ENCODE measurements at regions not wholly inside any gene's neighbourhood (a gene's known extent, or its start where the extent isn't known, plus 50 kb on each side); places are given as distances from the start of the nearest gene placed in this dataset.
"Not testable (repeated sequence)": the region's sequence is repeated elsewhere in the genome, so short reads cannot be mapped to it uniquely, and the experiment has no call there.

DNA sequence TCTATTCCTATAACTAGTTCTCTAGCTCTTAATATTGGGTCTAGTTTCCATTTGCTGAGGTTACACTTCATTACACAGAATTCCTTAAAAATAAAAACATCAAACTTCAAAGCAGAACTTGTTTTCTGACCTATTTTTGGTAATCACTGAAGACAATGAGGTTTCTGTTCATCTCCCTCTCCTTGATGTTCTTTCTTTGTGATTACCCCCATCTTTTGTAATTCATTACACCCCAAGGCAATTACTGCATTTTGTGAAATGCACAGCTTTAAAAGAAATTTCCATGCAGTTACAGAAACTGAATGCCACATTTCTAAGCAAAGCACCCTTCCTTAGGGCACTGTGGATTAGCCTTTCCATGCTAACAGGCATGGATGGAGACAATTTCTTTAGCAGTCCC, 363.2 kb upstream of the RND3 start:
- DNase-seq (ENCODE audit: low spot score): no peak

DNA sequence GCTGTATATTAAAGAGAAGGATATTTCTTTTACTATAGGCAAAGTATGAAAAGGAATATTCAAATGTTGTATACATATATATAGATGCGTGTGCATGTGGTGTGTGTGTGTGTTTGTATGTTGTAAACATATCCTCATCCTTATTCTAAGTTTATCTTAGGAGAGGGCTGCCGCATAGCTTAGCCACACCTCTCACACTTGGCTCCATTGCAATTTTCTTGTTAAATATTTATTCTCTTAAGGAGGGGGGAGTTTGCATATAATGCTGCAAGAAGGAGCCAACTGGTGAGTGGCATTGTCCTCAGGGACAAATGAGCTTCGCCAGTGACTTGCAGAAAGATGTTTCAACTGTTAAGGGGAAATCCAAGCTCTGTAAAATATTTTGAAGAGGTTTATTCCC, 360.1 kb upstream of the RND3 start:
- no peak for DNase-seq (ENCODE audit: low spot score)

DNA sequence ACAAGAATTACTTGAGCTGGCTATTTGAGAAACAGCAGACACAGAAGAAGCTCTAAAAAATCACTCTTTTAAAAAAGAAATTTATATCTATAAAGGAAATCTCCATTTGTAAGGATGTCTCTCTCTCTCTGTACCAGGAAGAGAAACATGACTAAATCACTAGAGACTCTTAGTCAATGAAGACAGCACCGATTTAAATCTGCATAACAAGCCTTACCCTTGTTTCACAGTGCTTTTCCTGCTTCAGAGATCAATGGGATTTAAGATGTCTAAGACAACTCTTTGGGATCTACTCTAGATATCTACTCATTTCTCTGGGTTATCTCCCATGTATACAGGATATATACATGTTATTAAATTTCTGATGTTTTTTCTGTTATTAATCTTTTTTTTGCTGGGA, 359.2 kb upstream of the RND3 start:
- DNase-seq (ENCODE audit: low spot score): no peak

DNA sequence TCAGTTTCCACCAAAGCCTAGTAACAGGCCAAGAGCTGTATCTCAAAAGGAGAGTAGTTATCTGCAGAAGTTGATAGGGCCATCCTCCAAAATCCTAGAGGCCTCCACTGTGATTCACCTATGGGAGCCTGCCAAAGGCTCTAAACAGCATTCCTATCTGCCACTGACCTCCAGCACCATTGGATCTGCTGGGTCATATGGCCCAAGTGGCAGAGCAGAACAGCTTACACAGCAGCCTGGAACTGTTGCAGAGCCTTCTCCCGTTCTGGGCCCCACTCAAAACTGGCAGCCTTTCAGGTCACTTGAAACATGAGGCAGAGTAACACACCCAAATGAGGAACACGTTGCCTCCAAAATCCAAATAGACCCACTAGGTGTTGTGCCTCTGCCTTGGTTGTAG, 345.2 kb upstream of the RND3 start:
- DNase-seq (ENCODE audit: low spot score): no peak

DNA sequence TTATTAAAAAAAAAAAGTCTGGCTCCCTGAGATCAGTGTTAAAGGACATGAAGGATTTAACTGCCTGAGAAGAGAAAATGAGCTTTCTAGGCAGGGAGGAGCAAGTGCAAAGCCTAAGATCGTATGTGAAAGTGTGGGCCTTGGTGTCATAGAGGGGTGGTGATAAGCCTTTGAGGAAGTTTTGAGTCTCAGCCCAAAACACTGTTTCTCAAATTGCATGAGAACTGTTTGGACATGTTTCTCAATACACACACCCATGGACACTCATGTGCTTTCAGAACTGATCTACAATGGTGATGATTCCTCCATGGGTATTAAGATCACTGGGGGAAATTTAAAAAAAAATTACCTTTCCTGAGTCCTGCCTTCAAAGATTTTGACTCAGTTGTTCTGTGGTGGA, 336.7 kb upstream of the RND3 start:
- no peak for DNase-seq (ENCODE audit: low spot score)

DNA sequence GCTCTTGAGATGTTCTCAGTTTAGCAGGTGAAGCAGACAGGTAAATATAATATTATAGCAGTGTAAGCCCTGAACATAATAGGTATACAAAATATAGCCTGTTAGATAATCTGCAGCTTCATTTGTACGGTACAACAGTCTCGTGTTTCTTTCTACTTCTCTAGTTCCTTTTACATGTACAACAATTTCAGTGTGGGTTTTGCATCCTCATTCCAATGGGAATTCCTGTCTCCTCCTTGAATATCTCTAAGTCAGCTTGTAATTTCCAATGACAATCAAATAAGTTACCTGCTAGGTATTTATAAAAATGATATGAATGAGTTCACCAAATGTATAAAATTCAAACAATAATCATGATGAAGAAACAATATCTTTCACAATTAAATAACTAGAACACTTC, 330.0 kb upstream of the RND3 start:
- no peak for DNase-seq (ENCODE audit: low spot score)

- DNase-seq (ENCODE audit: low spot score): no peak
These were observed 325.3 kb upstream of the RND3 start for GRCh38 chr2:150812664-150813367.

- DNase-seq (ENCODE audit: low spot score): no peak
These were observed 324.6 kb upstream of the RND3 start for GRCh38 chr2:150812066-150812465.

DNA sequence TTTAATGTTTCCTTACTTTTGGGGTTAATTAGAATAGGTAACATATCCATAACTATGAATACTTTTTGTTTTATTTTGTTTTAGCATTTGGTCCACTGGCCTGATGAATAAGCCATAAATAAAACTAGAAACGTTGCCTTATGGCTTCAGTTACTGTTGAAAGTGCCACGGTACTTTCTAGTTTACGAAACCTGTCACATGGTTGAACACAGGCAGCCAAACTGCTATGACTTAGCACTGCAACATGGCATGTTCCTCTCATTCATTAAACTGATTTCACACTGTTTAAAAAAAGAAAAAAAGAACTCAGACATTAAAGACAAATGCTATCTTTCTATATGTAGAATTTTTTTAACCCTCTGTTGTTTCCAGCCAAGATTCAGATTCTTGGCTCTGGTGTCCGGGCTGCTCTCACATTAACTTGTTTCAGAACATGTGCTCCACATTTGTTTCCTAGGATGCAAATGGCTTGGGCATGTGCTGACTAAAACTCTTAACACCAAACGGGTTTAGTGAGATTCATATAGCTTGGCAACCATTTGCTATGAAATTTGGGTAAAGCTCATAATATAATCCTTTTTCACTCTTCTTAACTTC, 323.9 kb upstream of the RND3 start:
- DNase-seq (ENCODE audit: low spot score): no peak

GRCh38 chr2:150809103-150809502, 321.6 kb upstream of the RND3 start:
- DNase-seq (ENCODE audit: low spot score): no peak

GRCh38 chr2:150806336-150806735, 318.9 kb upstream of the RND3 start:
- no peak for DNase-seq (ENCODE audit: low spot score)

DNA sequence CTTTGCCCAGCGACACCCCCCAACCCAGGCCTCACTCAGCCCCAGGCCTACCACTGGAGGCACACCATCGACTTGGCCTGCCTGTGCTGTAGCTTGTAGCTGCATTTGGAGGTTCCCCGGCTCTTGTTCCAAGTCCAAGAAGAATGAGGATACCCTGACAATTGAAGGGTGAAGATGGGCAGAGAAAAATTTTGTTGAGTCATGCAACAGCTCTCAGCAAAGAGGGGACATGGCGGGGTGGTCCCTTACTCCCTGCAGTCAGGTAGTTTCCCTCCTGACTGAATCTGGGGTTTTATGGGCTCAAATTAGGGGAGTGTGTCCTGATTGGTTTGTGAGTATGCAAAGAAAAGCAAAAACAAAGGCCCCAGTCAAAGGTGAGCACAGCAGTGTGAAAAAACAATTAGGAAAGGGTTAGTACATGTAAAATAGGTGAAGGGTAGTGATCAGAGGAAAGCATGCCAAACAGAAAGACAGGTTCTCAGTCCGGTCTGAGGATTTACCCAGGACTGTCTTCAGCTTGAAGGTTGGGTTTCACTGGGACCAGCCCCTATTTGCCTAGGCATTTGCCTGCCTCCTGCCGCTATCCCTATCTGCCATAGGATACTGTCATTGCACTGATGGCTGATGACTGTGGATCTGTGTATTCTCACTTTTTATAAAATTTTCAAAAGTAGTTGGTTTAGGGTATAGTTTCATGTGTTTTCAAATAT, 316.4 kb upstream of the RND3 start:
- no peak for DNase-seq (ENCODE audit: low spot score)

- DNase-seq (ENCODE audit: low spot score): no peak
These were observed 315.2 kb upstream of the RND3 start for GRCh38 chr2:150802635-150803034.

GRCh38 chr2:150796236-150796635, 308.8 kb upstream of the RND3 start:
- DNase-seq (ENCODE audit: low spot score): not testable (repeated sequence)

DNA sequence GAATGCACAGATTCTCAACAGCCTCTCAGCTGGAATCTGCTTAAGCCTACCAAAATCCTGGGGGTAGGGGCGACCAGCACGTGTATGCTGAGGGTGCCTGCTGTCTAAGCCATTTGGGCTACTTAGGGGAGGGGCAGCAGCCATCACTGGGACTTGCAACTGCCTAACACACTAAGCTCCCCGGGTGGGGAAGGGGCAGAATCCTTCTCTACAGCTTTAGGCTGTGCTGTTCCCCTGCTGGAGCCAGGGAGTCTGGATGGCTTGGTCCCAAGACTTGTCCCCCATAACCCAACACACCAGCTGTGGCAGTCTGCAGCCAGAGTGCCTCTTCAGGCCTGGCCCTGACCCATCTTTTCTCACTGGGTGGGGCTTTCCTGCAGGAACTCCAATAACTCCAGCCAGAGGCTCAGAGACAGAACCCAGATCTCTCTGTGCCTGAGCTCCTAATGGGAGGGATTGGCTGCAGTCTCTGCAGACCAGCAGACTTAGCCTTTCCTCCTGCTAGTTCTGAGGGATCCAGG, 305.4 kb upstream of the RND3 start:
- no peak for DNase-seq (ENCODE audit: low spot score)

- no peak for DNase-seq (ENCODE audit: low spot score)
These were observed 304.1 kb upstream of the RND3 start for GRCh38 chr2:150791567-150791966.

DNA sequence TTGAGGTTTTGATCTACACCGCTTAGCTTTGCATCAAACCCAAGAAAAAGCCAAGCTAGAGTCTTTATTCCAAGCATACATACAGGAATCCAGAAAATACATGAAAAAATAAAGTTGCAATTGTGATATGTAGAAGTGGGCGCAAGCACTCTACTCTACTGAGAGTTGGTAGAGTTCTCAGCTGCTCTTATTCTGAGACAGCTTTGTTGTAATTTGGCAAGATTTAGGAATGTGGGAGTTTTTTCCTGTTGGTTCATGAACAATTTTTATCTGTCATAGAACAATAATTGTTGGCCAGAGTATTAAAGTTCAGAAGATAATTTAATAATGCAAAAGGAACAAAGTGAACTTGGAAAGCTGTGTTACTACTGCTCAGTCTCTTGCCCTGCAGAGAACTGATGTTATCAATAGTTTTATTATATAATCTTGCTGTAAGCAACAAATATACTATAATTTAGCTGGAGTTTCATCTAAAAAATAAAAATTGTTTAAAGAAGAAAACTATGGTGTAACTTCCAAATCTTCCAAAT, 302.0 kb upstream of the RND3 start:
- no peak for DNase-seq (ENCODE audit: low spot score)

GRCh38 chr2:150788426-150789140, 301.1 kb upstream of the RND3 start:
- DNase-seq (ENCODE audit: low spot score): no peak

DNA sequence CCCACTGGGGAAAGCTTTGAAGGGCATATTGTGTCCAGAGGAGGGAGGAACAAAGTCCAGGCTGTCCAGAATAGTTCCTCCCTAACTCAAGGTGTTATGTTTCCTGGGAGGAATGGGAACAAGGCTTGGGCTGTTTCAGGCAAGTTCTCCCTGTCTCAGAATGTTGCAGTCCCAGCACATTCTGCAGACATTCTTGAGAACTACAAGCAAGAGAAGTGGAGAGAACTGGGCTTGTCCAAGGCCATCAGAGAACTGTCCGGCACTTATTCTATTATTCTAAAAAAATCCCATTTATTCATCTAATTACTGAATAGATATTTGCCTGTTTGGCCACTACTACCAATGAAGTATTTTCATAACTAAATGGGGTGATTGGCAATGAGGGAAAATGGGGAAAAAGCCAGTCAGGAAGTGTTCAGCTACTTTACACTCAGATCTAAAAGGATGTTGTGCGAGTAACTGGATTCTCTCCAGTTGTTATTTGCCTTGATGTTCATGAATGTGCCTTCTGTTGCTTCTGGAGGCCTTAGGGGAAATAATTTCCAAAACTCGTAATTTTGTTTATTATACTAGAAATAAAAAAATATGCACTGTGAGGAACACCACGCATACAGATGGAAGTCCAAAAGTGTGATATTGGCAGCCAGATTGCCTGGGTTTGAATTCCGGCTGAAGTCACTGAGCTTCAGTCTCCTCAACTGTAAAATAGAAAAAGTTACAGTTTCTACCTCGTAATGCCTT, 300.1 kb upstream of the RND3 start:
- DNase-seq (ENCODE audit: low spot score): no peak

DNA sequence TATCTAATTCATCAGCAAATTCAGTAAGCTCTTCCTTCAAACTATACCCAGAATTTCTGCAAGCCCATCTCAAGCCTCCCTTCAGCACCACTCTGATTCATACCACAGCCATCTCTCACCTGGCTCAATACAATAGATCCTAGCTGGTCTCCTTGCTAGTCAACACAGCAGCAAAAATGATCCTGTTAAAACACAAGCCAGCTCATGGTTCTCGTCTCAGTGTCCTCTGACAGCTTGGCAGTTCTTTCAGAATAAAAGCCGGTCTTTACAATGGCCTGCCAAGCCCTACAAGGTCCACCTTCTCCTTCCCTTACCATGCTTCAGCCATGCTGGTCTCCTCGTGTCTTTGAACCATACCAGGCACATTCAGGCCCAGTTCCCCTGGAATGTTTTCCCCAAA, 296.9 kb upstream of the RND3 start:
- no peak for DNase-seq (ENCODE audit: low spot score)

GRCh38 chr2:150783896-150784295, 296.4 kb upstream of the RND3 start:
- no peak for DNase-seq (ENCODE audit: low spot score)

GRCh38 chr2:150783015-150783414, 295.5 kb upstream of the RND3 start:
- no peak for DNase-seq (ENCODE audit: low spot score)

Measured in SW480 (cell line).